ENCODE measurements at regions not wholly inside any gene's neighbourhood (a gene's known extent, or its start where the extent isn't known, plus 50 kb on each side); places are given as distances from the start of the nearest gene placed in this dataset.
A peak's percentile ranks its signal among the peaks of the same experiment; 100 is the strongest.

GRCh38 chr11:90908074-90908473, 685.2 kb upstream of the CHORDC1 start:
- no peaks in the 10 kb centered on the region for H3K27me3 ChIP-seq (ENCODE audit: low read depth, low read length)
- no peak overlapping the region for H2AFZ ChIP-seq (ENCODE audit: low read depth, low read length)
- no peak overlapping the region for H3K9ac ChIP-seq (ENCODE audit: low read length)
- H3K9me3 ChIP-seq (ENCODE audit: insufficient read depth, low read length) = no peaks in the 10 kb centered on the region
- no peaks in the 10 kb centered on the region for H4K20me1 ChIP-seq (ENCODE audit: insufficient read depth, low read length)
- H3K4me2 ChIP-seq (ENCODE audit: low read length) = no peak overlapping the region
- no peak overlapping the region for H3K4me3 ChIP-seq (ENCODE audit: low read length)
- H3K79me2 ChIP-seq (ENCODE audit: low read length) = no peaks in the 10 kb centered on the region
- no peak overlapping the region for H3K27ac ChIP-seq (ENCODE audit: low read length)
- TF ChIP-seq EZH2phosphoT487 (IDR thresholded peaks at IDR 0.05; ENCODE audit: low read depth) = no peak
- TF ChIP-seq CTCF (IDR thresholded peaks at IDR 0.05; ENCODE audit: low read depth, low read length) = peak; percentile 27
- H3K4me1 ChIP-seq (ENCODE audit: low read length) = peaks cover 10% of the 10 kb centered on the region
- H3K36me3 ChIP-seq (replicated peaks; ENCODE audit: low read depth, low read length) = no peaks in the 10 kb centered on the region

- H4K20me1 ChIP-seq (ENCODE audit: insufficient read depth, low read length) = no peaks in the 10 kb centered on the region
- H2AFZ ChIP-seq (ENCODE audit: low read depth, low read length) = no peak overlapping the region
- no peak overlapping the region for H3K4me3 ChIP-seq (ENCODE audit: low read length)
Observed at GRCh38 chr11:90895850-90896249, 673.0 kb upstream of the CHORDC1 start.

GRCh38 chr11:90890347-90890746, 667.5 kb upstream of the CHORDC1 start:
- Histone ChIP-seq H3K9me3 (ENCODE audit: insufficient read depth, low read length) (no peaks in the 10 kb centered on the region), H3K9ac (ENCODE audit: low read length) (no peak overlapping the region), H3K27me3 (ENCODE audit: low read depth, low read length) (no peaks in the 10 kb centered on the region)

More at GRCh38 chr11:90895850-90896249, 673.0 kb upstream of the CHORDC1 start:
- TF ChIP-seq CTCF (IDR thresholded peaks at IDR 0.05; ENCODE audit: low read depth, low read length) = no peak
- TF ChIP-seq EZH2phosphoT487 (IDR thresholded peaks at IDR 0.05; ENCODE audit: low read depth) = no peak
- no peak overlapping the region for H3K27ac ChIP-seq (ENCODE audit: low read length)
- H3K27me3 ChIP-seq (ENCODE audit: low read depth, low read length) = no peaks in the 10 kb centered on the region
- H3K4me1 ChIP-seq (ENCODE audit: low read length) = no peaks in the 10 kb centered on the region
- H3K36me3 ChIP-seq (replicated peaks; ENCODE audit: low read depth, low read length) = no peaks in the 10 kb centered on the region
- no peaks in the 10 kb centered on the region for H3K9me3 ChIP-seq (ENCODE audit: insufficient read depth, low read length)
- no peak overlapping the region for H3K4me2 ChIP-seq (ENCODE audit: low read length)
- no peaks in the 10 kb centered on the region for H3K79me2 ChIP-seq (ENCODE audit: low read length)
- no peak overlapping the region for H3K9ac ChIP-seq (ENCODE audit: low read length)

GRCh38 chr11:90884181-90884580, 661.3 kb upstream of the CHORDC1 start:
- Histone ChIP-seq H3K27me3 (ENCODE audit: low read depth, low read length) (no peaks in the 10 kb centered on the region), H3K36me3 (replicated peaks; ENCODE audit: low read depth, low read length) (no peaks in the 10 kb centered on the region), H3K4me3 (ENCODE audit: low read length) (no peak overlapping the region), H3K9ac (ENCODE audit: low read length) (no peak overlapping the region), H3K9me3 (ENCODE audit: insufficient read depth, low read length) (no peaks in the 10 kb centered on the region), H3K27ac (ENCODE audit: low read length) (no peak overlapping the region), H3K4me2 (ENCODE audit: low read length) (no peak overlapping the region), H2AFZ (ENCODE audit: low read depth, low read length) (no peak overlapping the region), H4K20me1 (ENCODE audit: insufficient read depth, low read length) (no peaks in the 10 kb centered on the region), H3K4me1 (ENCODE audit: low read length) (no peaks in the 10 kb centered on the region), H3K79me2 (ENCODE audit: low read length) (no peaks in the 10 kb centered on the region)
- no peak for TF ChIP-seq CTCF (IDR thresholded peaks at IDR 0.05; ENCODE audit: low read depth, low read length)
- TF ChIP-seq EZH2phosphoT487 (IDR thresholded peaks at IDR 0.05; ENCODE audit: low read depth) = no peak

More at GRCh38 chr11:90890347-90890746, 667.5 kb upstream of the CHORDC1 start:
- Histone ChIP-seq H2AFZ (ENCODE audit: low read depth, low read length) (no peak overlapping the region), H4K20me1 (ENCODE audit: insufficient read depth, low read length) (no peaks in the 10 kb centered on the region), H3K4me2 (ENCODE audit: low read length) (no peak overlapping the region), H3K79me2 (ENCODE audit: low read length) (no peaks in the 10 kb centered on the region), H3K27ac (ENCODE audit: low read length) (no peak overlapping the region), H3K4me3 (ENCODE audit: low read length) (no peak overlapping the region), H3K4me1 (ENCODE audit: low read length) (no peaks in the 10 kb centered on the region), H3K36me3 (replicated peaks; ENCODE audit: low read depth, low read length) (no peaks in the 10 kb centered on the region)
- no peak for TF ChIP-seq EZH2phosphoT487 (IDR thresholded peaks at IDR 0.05; ENCODE audit: low read depth)
- no peak for TF ChIP-seq CTCF (IDR thresholded peaks at IDR 0.05; ENCODE audit: low read depth, low read length)
